ENCODE measurements at regions not wholly inside any gene's neighbourhood (a gene's known extent, or its start where the extent isn't known, plus 50 kb on each side); places are given as distances from the start of the nearest gene placed in this dataset.

GRCh38 chr4:126354784-126355183 is 1040.0 kb downstream of the FAT4 start:
- no peaks in the 10 kb centered on the region for H3K36me3 ChIP-seq (replicated peaks; ENCODE audit: low read depth, low read length)
- no peak overlapping the region for H3K27ac ChIP-seq (ENCODE audit: low read length)
- TF ChIP-seq CTCF (IDR thresholded peaks at IDR 0.05; ENCODE audit: low read depth, low read length) (no peak), EZH2phosphoT487 (IDR thresholded peaks at IDR 0.05; ENCODE audit: low read depth) (no peak)
- no peaks in the 10 kb centered on the region for H3K27me3 ChIP-seq (ENCODE audit: low read depth, low read length)
- H3K9me3 ChIP-seq (ENCODE audit: insufficient read depth, low read length) = no peaks in the 10 kb centered on the region
- no peak overlapping the region for H3K4me3 ChIP-seq (ENCODE audit: low read length)
- no peak overlapping the region for H3K4me2 ChIP-seq (ENCODE audit: low read length)
- H3K4me1 ChIP-seq (ENCODE audit: low read length) = no peaks in the 10 kb centered on the region
- H3K9ac ChIP-seq (ENCODE audit: low read length) = no peak overlapping the region
- H4K20me1 ChIP-seq (ENCODE audit: insufficient read depth, low read length) = no peaks in the 10 kb centered on the region
- H3K79me2 ChIP-seq (ENCODE audit: low read length) = no peaks in the 10 kb centered on the region
- no peak overlapping the region for H2AFZ ChIP-seq (ENCODE audit: low read depth, low read length)

DNA sequence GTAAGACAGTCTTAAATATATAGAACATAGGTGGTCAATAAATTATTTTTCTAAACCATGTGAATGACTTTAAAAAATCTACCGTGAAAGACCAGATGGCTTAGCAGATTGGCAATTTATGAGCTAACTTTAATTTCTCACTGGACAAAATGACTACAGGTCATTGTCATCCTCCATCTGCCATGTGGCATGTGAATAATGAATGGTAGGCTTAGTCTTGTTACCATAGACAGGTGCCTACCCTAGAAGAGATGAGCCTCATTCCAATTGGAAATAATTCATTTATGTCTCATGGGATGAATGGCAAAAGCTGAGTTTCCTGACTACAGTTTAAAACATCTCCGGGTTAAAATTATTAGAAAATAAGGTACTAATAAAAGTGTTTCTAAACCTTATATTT is 1043.3 kb downstream of the FAT4 start:
- Histone ChIP-seq H2AFZ (ENCODE audit: low read depth, low read length) (no peak overlapping the region), H3K27ac (ENCODE audit: low read length) (no peak overlapping the region), H3K4me2 (ENCODE audit: low read length) (no peak overlapping the region), H4K20me1 (ENCODE audit: insufficient read depth, low read length) (no peaks in the 10 kb centered on the region), H3K4me3 (ENCODE audit: low read length) (no peak overlapping the region), H3K36me3 (replicated peaks; ENCODE audit: low read depth, low read length) (no peaks in the 10 kb centered on the region), H3K4me1 (ENCODE audit: low read length) (no peaks in the 10 kb centered on the region), H3K79me2 (ENCODE audit: low read length) (no peaks in the 10 kb centered on the region), H3K27me3 (ENCODE audit: low read depth, low read length) (no peaks in the 10 kb centered on the region), H3K9ac (ENCODE audit: low read length) (no peak overlapping the region), H3K9me3 (ENCODE audit: insufficient read depth, low read length) (no peaks in the 10 kb centered on the region)
- TF ChIP-seq EZH2phosphoT487 (IDR thresholded peaks at IDR 0.05; ENCODE audit: low read depth) (no peak), CTCF (IDR thresholded peaks at IDR 0.05; ENCODE audit: low read depth, low read length) (no peak)

GRCh38 chr4:126361287-126361686 is 1046.5 kb downstream of the FAT4 start:
- H3K79me2 ChIP-seq (ENCODE audit: low read length) = no peaks in the 10 kb centered on the region
- no peaks in the 10 kb centered on the region for H3K4me1 ChIP-seq (ENCODE audit: low read length)
- no peak overlapping the region for H2AFZ ChIP-seq (ENCODE audit: low read depth, low read length)
- H3K9ac ChIP-seq (ENCODE audit: low read length) = no peak overlapping the region
- no peaks in the 10 kb centered on the region for H4K20me1 ChIP-seq (ENCODE audit: insufficient read depth, low read length)
- H3K36me3 ChIP-seq (replicated peaks; ENCODE audit: low read depth, low read length) = no peaks in the 10 kb centered on the region
- H3K4me3 ChIP-seq (ENCODE audit: low read length) = no peak overlapping the region
- H3K27me3 ChIP-seq (ENCODE audit: low read depth, low read length) = no peaks in the 10 kb centered on the region
- no peaks in the 10 kb centered on the region for H3K9me3 ChIP-seq (ENCODE audit: insufficient read depth, low read length)
- TF ChIP-seq EZH2phosphoT487 (IDR thresholded peaks at IDR 0.05; ENCODE audit: low read depth) (no peak), CTCF (IDR thresholded peaks at IDR 0.05; ENCODE audit: low read depth, low read length) (no peak)
- no peak overlapping the region for H3K4me2 ChIP-seq (ENCODE audit: low read length)
- no peak overlapping the region for H3K27ac ChIP-seq (ENCODE audit: low read length)

- Histone ChIP-seq H3K79me2 (ENCODE audit: low read length) (no peaks in the 10 kb centered on the region), H4K20me1 (ENCODE audit: insufficient read depth, low read length) (no peaks in the 10 kb centered on the region), H3K4me3 (ENCODE audit: low read length) (no peak overlapping the region), H3K4me2 (ENCODE audit: low read length) (no peak overlapping the region), H3K9ac (ENCODE audit: low read length) (no peak overlapping the region), H3K36me3 (replicated peaks; ENCODE audit: low read depth, low read length) (no peaks in the 10 kb centered on the region), H3K4me1 (ENCODE audit: low read length) (no peaks in the 10 kb centered on the region), H2AFZ (ENCODE audit: low read depth, low read length) (no peak overlapping the region), H3K27ac (ENCODE audit: low read length) (no peak overlapping the region), H3K9me3 (ENCODE audit: insufficient read depth, low read length) (no peaks in the 10 kb centered on the region), H3K27me3 (ENCODE audit: low read depth, low read length) (no peaks in the 10 kb centered on the region)
- TF ChIP-seq EZH2phosphoT487 (IDR thresholded peaks at IDR 0.05; ENCODE audit: low read depth) (no peak), CTCF (IDR thresholded peaks at IDR 0.05; ENCODE audit: low read depth, low read length) (no peak)
Measured at GRCh38 chr4:126364311-126364911, 1049.7 kb downstream of the FAT4 start.
